PC-9 (cell line): ENCODE measurements at regions not wholly inside any gene's neighbourhood (a gene's known extent, or its start where the extent isn't known, plus 50 kb on each side); places are given as distances from the start of the nearest gene placed in this dataset.

Experiments
- EZH2 ChIP-seq: fragments of 200-600 bp; sonication (generic); IDR thresholded peaks from 2 replicates; pipeline ENCODE4 v1.8.0; 2017; ENCODE audit warnings: antibody characterized with exemption, low read depth
- TF ChIP-seq, protein P1 (sequence below): fragments of 200-600 bp; sonication (generic); conservative IDR thresholded peaks from 2 replicates; pipeline ENCODE4 v1.6.1; 2017; ENCODE audit warnings: mixed run types, antibody characterized with exemption, mild to moderate bottlenecking, moderate library complexity

DNA sequence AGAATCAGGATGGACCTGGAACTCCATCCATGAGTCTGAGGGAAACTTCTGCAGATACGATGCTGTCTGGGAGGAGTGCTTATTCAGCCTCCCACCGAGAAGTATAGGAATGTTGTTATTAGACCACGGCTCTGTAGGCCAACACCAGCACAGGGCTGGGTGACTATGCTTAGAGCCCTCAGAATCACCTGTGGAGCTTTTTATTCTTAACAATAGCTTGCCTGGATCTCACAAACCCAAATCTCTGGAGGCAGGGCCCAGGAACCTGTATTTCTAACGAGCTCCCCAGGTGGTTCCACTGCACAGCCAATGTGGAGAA is 55.6 kb upstream of the ARID5B start:
- TF ChIP-seq, protein P1, sequence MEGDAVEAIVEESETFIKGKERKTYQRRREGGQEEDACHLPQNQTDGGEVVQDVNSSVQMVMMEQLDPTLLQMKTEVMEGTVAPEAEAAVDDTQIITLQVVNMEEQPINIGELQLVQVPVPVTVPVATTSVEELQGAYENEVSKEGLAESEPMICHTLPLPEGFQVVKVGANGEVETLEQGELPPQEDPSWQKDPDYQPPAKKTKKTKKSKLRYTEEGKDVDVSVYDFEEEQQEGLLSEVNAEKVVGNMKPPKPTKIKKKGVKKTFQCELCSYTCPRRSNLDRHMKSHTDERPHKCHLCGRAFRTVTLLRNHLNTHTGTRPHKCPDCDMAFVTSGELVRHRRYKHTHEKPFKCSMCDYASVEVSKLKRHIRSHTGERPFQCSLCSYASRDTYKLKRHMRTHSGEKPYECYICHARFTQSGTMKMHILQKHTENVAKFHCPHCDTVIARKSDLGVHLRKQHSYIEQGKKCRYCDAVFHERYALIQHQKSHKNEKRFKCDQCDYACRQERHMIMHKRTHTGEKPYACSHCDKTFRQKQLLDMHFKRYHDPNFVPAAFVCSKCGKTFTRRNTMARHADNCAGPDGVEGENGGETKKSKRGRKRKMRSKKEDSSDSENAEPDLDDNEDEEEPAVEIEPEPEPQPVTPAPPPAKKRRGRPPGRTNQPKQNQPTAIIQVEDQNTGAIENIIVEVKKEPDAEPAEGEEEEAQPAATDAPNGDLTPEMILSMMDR: no peak
- TF ChIP-seq EZH2: no peak
